ENCODE measurements at regions not wholly inside any gene's neighbourhood (a gene's known extent, or its start where the extent isn't known, plus 50 kb on each side); places are given as distances from the start of the nearest gene placed in this dataset.
A peak's percentile ranks its signal among the peaks of the same experiment; 100 is the strongest.

DNA sequence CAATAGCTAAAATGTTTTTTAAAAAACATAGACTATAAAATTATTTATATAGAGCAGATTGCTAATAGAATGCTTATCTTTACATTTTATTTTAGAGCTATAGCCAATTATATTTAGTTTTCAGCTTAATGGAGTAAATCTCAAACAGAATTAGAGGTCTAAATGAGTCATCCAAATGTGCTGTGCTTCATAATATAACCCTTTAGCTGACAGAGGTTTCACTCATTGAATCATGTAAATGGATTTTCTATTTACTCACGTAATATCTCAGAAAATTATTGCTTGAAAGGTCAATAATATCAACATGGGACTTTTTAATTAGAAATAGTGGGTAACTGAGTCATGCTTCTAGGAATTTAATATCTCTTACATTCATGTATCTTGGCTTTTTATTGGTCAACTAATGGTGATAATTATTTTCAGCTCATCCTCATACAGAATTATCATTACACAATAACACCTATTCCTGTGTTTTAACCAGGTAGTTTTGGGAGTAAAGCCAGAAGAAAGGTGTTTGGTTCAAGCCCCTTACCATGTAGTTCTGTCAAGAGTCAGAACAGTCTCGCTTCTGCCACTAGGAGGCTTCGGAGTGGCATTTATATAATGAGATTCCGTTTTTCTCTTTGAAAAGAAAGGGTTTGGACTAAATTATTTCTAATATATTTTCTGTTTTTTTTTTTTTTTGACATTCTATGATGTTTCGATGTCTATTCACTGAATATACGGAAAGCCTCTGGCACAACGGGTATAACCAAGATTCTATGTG, 217.6 kb downstream of the CDH7 start:
- Histone ChIP-seq H3K27ac (ENCODE audit: low read depth, low read length) (no peak overlapping the region), H3K9ac (ENCODE audit: low read length) (no peak overlapping the region), H3F3A (ENCODE audit: insufficient read depth) (no peaks in the 10 kb centered on the region), H3K79me2 (ENCODE audit: insufficient read depth, low read length) (no peaks in the 10 kb centered on the region), H3K9me2 (replicated peaks; ENCODE audit: insufficient read depth, low read length) (no peaks in the 10 kb centered on the region), H4K20me1 (ENCODE audit: low read depth, low read length) (no peaks in the 10 kb centered on the region), H3K9me3 (ENCODE audit: insufficient read depth, low read length) (no peaks in the 10 kb centered on the region), H3K4me2 (ENCODE audit: low read depth, low read length, poor library complexity, severe bottlenecking) (no peak overlapping the region), H3K4me3 (ENCODE audit: insufficient read depth, low read length, poor library complexity, severe bottlenecking) (no peak overlapping the region), H3K36me3 (ENCODE audit: low read length) (no peaks in the 10 kb centered on the region), H2AFZ (ENCODE audit: low read depth, low read length, severe bottlenecking) (no peak overlapping the region), H3K27me3 (ENCODE audit: low read length) (no peaks in the 10 kb centered on the region)
- TF ChIP-seq, protein P1, sequence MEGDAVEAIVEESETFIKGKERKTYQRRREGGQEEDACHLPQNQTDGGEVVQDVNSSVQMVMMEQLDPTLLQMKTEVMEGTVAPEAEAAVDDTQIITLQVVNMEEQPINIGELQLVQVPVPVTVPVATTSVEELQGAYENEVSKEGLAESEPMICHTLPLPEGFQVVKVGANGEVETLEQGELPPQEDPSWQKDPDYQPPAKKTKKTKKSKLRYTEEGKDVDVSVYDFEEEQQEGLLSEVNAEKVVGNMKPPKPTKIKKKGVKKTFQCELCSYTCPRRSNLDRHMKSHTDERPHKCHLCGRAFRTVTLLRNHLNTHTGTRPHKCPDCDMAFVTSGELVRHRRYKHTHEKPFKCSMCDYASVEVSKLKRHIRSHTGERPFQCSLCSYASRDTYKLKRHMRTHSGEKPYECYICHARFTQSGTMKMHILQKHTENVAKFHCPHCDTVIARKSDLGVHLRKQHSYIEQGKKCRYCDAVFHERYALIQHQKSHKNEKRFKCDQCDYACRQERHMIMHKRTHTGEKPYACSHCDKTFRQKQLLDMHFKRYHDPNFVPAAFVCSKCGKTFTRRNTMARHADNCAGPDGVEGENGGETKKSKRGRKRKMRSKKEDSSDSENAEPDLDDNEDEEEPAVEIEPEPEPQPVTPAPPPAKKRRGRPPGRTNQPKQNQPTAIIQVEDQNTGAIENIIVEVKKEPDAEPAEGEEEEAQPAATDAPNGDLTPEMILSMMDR (IDR thresholded peaks at IDR 0.05; ENCODE audit: insufficient read depth, low read length, poor library complexity, severe bottlenecking), result peak; percentile 13
- no peak for TF ChIP-seq EZH2phosphoT487 (conservative IDR thresholded peaks at IDR 0.05; ENCODE audit: low read length)

DNA sequence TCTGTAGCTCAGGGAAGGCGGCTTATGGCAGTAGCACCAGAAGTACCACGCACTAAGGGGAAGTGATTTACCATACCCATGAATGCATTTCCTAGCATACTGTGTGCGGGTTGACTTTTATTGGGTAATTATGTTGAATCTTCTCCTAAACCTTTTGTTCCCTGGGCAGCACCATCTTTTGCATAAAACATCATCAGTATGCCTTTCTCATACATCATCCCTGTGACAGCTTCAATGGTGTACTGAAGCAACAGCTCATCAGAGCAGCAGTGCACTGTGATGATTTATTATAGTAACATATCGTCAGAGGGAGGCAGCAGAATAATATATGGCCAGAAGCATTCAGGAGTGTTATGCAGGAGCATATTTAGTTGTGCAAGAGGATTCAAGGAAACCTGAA, 204.9 kb downstream of the CDH7 start:
- Histone ChIP-seq H3F3A (ENCODE audit: insufficient read depth) (no peaks in the 10 kb centered on the region), H3K36me3 (ENCODE audit: low read length) (no peaks in the 10 kb centered on the region), H3K9ac (ENCODE audit: low read length) (no peak overlapping the region), H3K4me3 (ENCODE audit: insufficient read depth, low read length, poor library complexity, severe bottlenecking) (no peak overlapping the region), H3K4me2 (ENCODE audit: low read depth, low read length, poor library complexity, severe bottlenecking) (no peak overlapping the region), H3K27me3 (ENCODE audit: low read length) (no peaks in the 10 kb centered on the region), H3K9me3 (ENCODE audit: insufficient read depth, low read length) (no peaks in the 10 kb centered on the region), H3K9me2 (replicated peaks; ENCODE audit: insufficient read depth, low read length) (no peaks in the 10 kb centered on the region), H2AFZ (ENCODE audit: low read depth, low read length, severe bottlenecking) (no peak overlapping the region), H4K20me1 (ENCODE audit: low read depth, low read length) (no peaks in the 10 kb centered on the region), H3K79me2 (ENCODE audit: insufficient read depth, low read length) (no peaks in the 10 kb centered on the region), H3K27ac (ENCODE audit: low read depth, low read length) (no peak overlapping the region)
- no peak for TF ChIP-seq EZH2phosphoT487 (conservative IDR thresholded peaks at IDR 0.05; ENCODE audit: low read length)
- TF ChIP-seq, protein P1 (IDR thresholded peaks at IDR 0.05; ENCODE audit: insufficient read depth, low read length, poor library complexity, severe bottlenecking), result no peak

DNA sequence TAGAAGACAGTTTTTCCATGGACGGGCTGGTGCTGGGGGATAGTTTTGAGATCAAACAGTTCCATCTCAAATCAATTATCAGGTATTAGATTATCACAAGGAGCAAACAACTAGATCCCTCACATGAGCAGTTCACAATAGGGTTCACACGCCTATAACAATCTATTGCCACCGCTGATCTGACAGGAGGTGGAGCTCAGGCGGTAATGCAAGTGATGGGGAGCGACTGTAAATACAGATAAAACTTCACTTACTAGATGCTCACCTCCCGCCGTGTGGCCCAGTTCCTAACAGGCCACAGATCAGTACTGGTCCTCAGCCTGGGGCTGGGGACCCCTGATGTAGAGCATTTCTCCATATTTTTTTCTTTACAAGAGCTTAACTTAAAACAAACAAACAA, 203.6 kb downstream of the CDH7 start:
- no peak overlapping the region for H3K27ac ChIP-seq (ENCODE audit: low read depth, low read length)
- no peaks in the 10 kb centered on the region for H3F3A ChIP-seq (ENCODE audit: insufficient read depth)
- no peaks in the 10 kb centered on the region for H3K36me3 ChIP-seq (ENCODE audit: low read length)
- TF ChIP-seq, protein P1 (IDR thresholded peaks at IDR 0.05; ENCODE audit: insufficient read depth, low read length, poor library complexity, severe bottlenecking), result no peak
- no peak for TF ChIP-seq EZH2phosphoT487 (conservative IDR thresholded peaks at IDR 0.05; ENCODE audit: low read length)
- H3K9me2 ChIP-seq (replicated peaks; ENCODE audit: insufficient read depth, low read length), result no peaks in the 10 kb centered on the region
- H3K4me2 ChIP-seq (ENCODE audit: low read depth, low read length, poor library complexity, severe bottlenecking), result no peak overlapping the region
- no peaks in the 10 kb centered on the region for H3K79me2 ChIP-seq (ENCODE audit: insufficient read depth, low read length)
- no peak overlapping the region for H2AFZ ChIP-seq (ENCODE audit: low read depth, low read length, severe bottlenecking)
- H3K9ac ChIP-seq (ENCODE audit: low read length), result no peak overlapping the region
- H3K27me3 ChIP-seq (ENCODE audit: low read length), result no peaks in the 10 kb centered on the region
- H3K4me3 ChIP-seq (ENCODE audit: insufficient read depth, low read length, poor library complexity, severe bottlenecking), result no peak overlapping the region
- no peaks in the 10 kb centered on the region for H4K20me1 ChIP-seq (ENCODE audit: low read depth, low read length)
- H3K9me3 ChIP-seq (ENCODE audit: insufficient read depth, low read length), result no peaks in the 10 kb centered on the region
